BJ (cell line): ENCODE measurements at regions not wholly inside any gene's neighbourhood (a gene's known extent, or its start where the extent isn't known, plus 50 kb on each side); places are given as distances from the start of the nearest gene placed in this dataset.

Experiments used
- CTCF ChIA-PET: fragments of 350-600 bp; formaldehyde crosslinking; extraction: SDS; loops from one replicate; lab custom pipeline; 2021; ENCODE audit warnings: antibody characterized with exemption, inconsistent platforms; lab: Yijun Ruan, JAX
- POLR2A ChIA-PET: fragments of 300-600 bp; sonication (Branson Sonifier 250); formaldehyde crosslinking; extraction: SDS; loops from one replicate; lab custom pipeline; 2021; ENCODE audit warnings: antibody characterized with exemption; lab: Charles Lee
- DNase-seq: peaks from one replicate; pipeline ENCODE4 v3.0.0-alpha.2; 2011; ENCODE audit warnings: low read depth
- H3K27me3 ChIP-seq: 2 replicates; pipeline ENCODE4 v1.6.0; 2011; ENCODE audit warnings: low read length; ENCODE audit not compliant: control insufficient read depth, insufficient read depth
- H3K36me3 ChIP-seq: 2 replicates; pipeline ENCODE4 v1.5.1; 2011; ENCODE audit warnings: low read length; ENCODE audit not compliant: control insufficient read depth, insufficient read depth
- H3K4me3 ChIP-seq: 2 replicates; pipeline ENCODE4 v1.5.1; 2011; ENCODE audit warnings: low read depth, mild to moderate bottlenecking, control low read depth, low read length
- TF ChIP-seq, protein P1 (sequence below): IDR thresholded peaks from 2 replicates; pipeline ENCODE4 v1.5.1; 2011; ENCODE audit warnings: low read depth, mild to moderate bottlenecking, control low read depth, inconsistent platforms, low read length, moderate library complexity; ENCODE audit not compliant: insufficient read depth

- no peak overlapping the region for H3K4me3 ChIP-seq
- H3K36me3 ChIP-seq = no peaks in the 10 kb centered on the region
- no peak for DNase-seq
- TF ChIP-seq, protein P1, sequence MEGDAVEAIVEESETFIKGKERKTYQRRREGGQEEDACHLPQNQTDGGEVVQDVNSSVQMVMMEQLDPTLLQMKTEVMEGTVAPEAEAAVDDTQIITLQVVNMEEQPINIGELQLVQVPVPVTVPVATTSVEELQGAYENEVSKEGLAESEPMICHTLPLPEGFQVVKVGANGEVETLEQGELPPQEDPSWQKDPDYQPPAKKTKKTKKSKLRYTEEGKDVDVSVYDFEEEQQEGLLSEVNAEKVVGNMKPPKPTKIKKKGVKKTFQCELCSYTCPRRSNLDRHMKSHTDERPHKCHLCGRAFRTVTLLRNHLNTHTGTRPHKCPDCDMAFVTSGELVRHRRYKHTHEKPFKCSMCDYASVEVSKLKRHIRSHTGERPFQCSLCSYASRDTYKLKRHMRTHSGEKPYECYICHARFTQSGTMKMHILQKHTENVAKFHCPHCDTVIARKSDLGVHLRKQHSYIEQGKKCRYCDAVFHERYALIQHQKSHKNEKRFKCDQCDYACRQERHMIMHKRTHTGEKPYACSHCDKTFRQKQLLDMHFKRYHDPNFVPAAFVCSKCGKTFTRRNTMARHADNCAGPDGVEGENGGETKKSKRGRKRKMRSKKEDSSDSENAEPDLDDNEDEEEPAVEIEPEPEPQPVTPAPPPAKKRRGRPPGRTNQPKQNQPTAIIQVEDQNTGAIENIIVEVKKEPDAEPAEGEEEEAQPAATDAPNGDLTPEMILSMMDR = no peak
- ChIA-PET CTCF (no interaction called here), POLR2A (no interaction called here)
- H3K27me3 ChIP-seq = no peaks in the 10 kb centered on the region
Measured at GRCh38 chr9:81231011-81231410, 458.3 kb downstream of the TLE1 start.

GRCh38 chr9:81227507-81228245 lies 461.7 kb downstream of the TLE1 start:
- no peak overlapping the region for H3K4me3 ChIP-seq
- H3K36me3 ChIP-seq = no peaks in the 10 kb centered on the region
- POLR2A ChIA-PET = no interaction called here
- TF ChIP-seq, protein P1 = no peak
- no peak for DNase-seq
- CTCF ChIA-PET = no interaction called here
- no peaks in the 10 kb centered on the region for H3K27me3 ChIP-seq

DNA sequence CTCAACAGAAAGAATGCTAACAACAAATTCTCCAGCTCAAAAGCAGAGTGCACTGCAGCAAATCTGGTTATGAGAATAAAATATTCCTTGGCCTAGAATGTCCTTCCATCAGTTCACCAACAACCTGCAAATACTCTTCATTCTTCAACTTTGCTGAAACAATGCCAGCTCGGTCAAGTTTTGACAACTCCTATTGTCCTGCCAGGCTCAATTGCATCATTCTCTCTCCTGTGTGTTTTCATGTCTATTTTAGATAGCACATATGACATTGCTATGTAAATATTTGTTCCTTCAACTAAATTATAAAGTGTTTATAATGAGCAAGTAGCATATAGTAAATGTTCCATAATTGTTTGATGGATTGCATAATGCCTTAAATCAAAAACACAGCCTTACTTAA lies 463.8 kb downstream of the TLE1 start:
- no peak for DNase-seq
- POLR2A ChIA-PET = no interaction called here
- CTCF ChIA-PET = no interaction called here
- H3K27me3 ChIP-seq = no peaks in the 10 kb centered on the region
- H3K36me3 ChIP-seq = no peaks in the 10 kb centered on the region
- no peak overlapping the region for H3K4me3 ChIP-seq
- TF ChIP-seq, protein P1 = no peak

DNA sequence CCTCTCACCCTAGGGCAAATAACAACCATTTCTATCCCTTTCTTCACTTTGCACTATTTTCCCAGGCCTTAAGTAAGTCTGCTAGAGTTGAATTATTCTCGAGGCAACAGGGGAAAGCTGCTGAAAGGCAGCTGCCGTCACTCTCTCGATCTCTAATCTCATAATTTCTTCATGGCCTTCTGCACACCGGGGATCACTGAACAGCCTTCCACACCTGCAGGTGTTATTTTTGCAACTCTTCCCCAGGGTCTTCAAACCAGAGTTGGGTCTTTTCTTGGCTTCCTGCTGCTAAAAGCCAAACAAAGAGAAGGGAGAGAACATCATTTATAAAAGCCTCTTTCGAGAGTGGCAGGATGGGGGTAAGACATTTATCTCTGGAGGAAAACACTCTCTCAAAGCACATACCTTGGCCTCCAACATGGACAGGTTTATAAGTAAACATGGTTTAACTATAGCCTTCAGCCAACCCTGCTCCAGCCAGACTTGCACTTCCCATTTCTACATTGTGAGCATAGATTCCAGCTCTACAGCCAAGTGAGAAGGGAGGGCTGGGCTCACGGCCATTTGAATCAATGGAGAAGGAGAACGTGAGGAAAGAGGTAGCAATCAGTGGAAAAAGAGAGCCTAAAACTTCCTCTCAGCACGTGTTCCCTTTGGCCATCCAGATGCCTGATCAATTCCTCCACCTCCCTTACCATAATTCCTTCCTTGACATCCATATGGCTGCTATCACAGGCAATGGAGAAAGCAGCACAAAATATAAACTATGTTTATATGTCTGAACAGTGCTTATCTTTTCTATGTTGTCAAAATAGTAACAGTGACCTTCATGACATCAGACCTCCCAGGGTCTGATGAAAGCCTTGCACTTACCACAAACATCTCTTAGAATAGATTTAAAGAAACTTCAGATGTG lies 464.9 kb downstream of the TLE1 start:
- CTCF ChIA-PET = no interaction called here
- H3K36me3 ChIP-seq = no peaks in the 10 kb centered on the region
- TF ChIP-seq, protein P1 = no peak
- POLR2A ChIA-PET = no interaction called here
- H3K27me3 ChIP-seq = no peaks in the 10 kb centered on the region
- H3K4me3 ChIP-seq = no peak overlapping the region
- DNase-seq = no peak

GRCh38 chr9:81214975-81215374 lies 474.4 kb downstream of the TLE1 start:
- ChIA-PET POLR2A (no interaction called here), CTCF (no interaction called here)
- H3K27me3 ChIP-seq = no peaks in the 10 kb centered on the region
- H3K36me3 ChIP-seq = no peaks in the 10 kb centered on the region
- no peak overlapping the region for H3K4me3 ChIP-seq
- TF ChIP-seq, protein P1 = no peak
- DNase-seq = no peak
